MM.1S (cell line): ENCODE measurements at regions not wholly inside any gene's neighbourhood (a gene's known extent, or its start where the extent isn't known, plus 50 kb on each side); places are given as distances from the start of the nearest gene placed in this dataset.

Experiments
- DNase-seq: peaks from one replicate; pipeline ENCODE4 v3.0.0-alpha.2; 2015
- H2AFZ ChIP-seq: fragments of 300-600 bp; sonication (generic); 2 replicates; pipeline ENCODE4 v1.6.0; 2016; ENCODE audit warnings: antibody characterized with exemption, low read length
- H3F3A ChIP-seq: fragments of 300-600 bp; sonication (generic); 2 replicates; pipeline ENCODE4 v1.6.1; 2016; ENCODE audit warnings: mild to moderate bottlenecking, antibody characterized with exemption, low read length, moderate library complexity, mixed read lengths; ENCODE audit not compliant: insufficient read depth
- H3K27ac ChIP-seq: fragments of 300-600 bp; sonication (generic); 2 replicates; pipeline ENCODE4 v1.5.1; 2016; ENCODE audit warnings: mild to moderate bottlenecking, low read length
- H3K27me3 ChIP-seq: fragments of 300-600 bp; sonication (generic); replicated peaks from 2 replicates; pipeline ENCODE4 v1.6.0; 2016; ENCODE audit warnings: low read length; ENCODE audit not compliant: insufficient read depth
- H3K36me3 ChIP-seq: fragments of 300-600 bp; sonication (generic); replicated peaks from 2 replicates; pipeline ENCODE4 v1.6.1; 2016; ENCODE audit warnings: mild to moderate bottlenecking, low read length, mixed read lengths; ENCODE audit not compliant: insufficient read depth
- H3K4me1 ChIP-seq: fragments of 300-600 bp; sonication (generic); 2 replicates; pipeline ENCODE4 v1.6.1; 2016; ENCODE audit warnings: low read length, mixed read lengths
- H3K4me2 ChIP-seq: fragments of 300-600 bp; sonication (generic); 2 replicates; pipeline ENCODE4 v1.6.0; 2016; ENCODE audit warnings: low read depth, low read length
- H3K4me3 ChIP-seq: fragments of 300-600 bp; sonication (generic); 2 replicates; pipeline ENCODE4 v1.5.1; 2016; ENCODE audit warnings: low read length, mixed read lengths
- H3K79me2 ChIP-seq: fragments of 300-600 bp; sonication (generic); 2 replicates; pipeline ENCODE4 v1.6.1; 2016; ENCODE audit warnings: mixed run types, low read length, mixed read lengths
- H3K9ac ChIP-seq: fragments of 300-600 bp; sonication (generic); 2 replicates; pipeline ENCODE4 v1.6.1; 2016; ENCODE audit warnings: low read length, mixed read lengths
- H3K9me2 ChIP-seq: fragments of 300-600 bp; sonication (generic); replicated peaks from 2 replicates; pipeline ENCODE4 v1.6.1; 2016; ENCODE audit warnings: mild to moderate bottlenecking, low read length, mixed read lengths; ENCODE audit not compliant: insufficient read depth
- H3K9me3 ChIP-seq: fragments of 300-600 bp; sonication (generic); replicated peaks from 2 replicates; pipeline ENCODE4 v1.6.1; 2016; ENCODE audit warnings: mild to moderate bottlenecking, low read length, mixed read lengths; ENCODE audit not compliant: insufficient read depth
- H4K20me1 ChIP-seq: fragments of 300-600 bp; sonication (generic); 2 replicates; pipeline ENCODE4 v1.6.1; 2016; ENCODE audit warnings: mild to moderate bottlenecking, low read length, moderate library complexity, mixed read lengths; ENCODE audit not compliant: insufficient read depth
- EZH2 ChIP-seq: fragments of 300-600 bp; sonication (generic); optimal IDR thresholded peaks from 2 replicates; pipeline ENCODE3; 2017; ENCODE audit warnings: low read depth, mild to moderate bottlenecking, antibody characterized with exemption, low read length, mixed read lengths
- EZH2phosphoT487 ChIP-seq: fragments of 300-600 bp; sonication (generic); IDR thresholded peaks from 2 replicates; pipeline ENCODE4 v1.6.1; 2018; ENCODE audit warnings: antibody characterized with exemption, low read length
- TF ChIP-seq, protein P1 (sequence below): fragments of 300-600 bp; sonication (generic); IDR thresholded peaks from 2 replicates; pipeline ENCODE4 v1.5.1; 2016; ENCODE audit warnings: antibody characterized with exemption, low read length, mixed read lengths

DNA sequence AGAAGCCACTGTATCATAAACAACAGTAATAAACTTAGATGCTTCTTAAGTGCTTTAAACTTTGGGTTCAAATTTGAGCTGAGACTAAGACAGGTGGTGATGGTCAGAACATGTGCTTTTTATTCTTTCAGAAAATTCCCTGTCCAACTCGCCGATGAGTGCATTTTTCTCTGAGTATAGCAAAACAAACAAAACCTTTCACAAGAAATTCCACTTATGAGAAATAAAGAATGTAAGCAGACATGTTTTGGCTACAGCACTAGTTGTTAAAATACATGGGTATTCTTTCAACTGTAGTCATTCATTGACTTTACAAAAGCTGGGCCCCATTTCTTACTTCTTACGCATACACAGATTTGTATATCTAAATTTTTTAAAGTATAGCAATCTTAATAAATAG is 125.6 kb downstream of the SPRY2 start:
- Histone ChIP-seq H3K27me3 (no peaks in the 10 kb centered on the region), H3K4me3 (no peak overlapping the region), H3K27ac (no peak overlapping the region), H3F3A (no peaks in the 10 kb centered on the region), H3K36me3 (no peaks in the 10 kb centered on the region), H3K9ac (no peak overlapping the region), H3K4me2 (no peak overlapping the region), H2AFZ (no peak overlapping the region), H3K9me3 (no peaks in the 10 kb centered on the region), H4K20me1 (0 out of 2 replicates have a peak, but pooled peaks cover 3% of the 10 kb centered on the region), H3K79me2 (no peaks in the 10 kb centered on the region), H3K9me2 (no peaks in the 10 kb centered on the region), H3K4me1 (no peaks in the 10 kb centered on the region)
- DNase-seq: no peak
- TF ChIP-seq, protein P1, sequence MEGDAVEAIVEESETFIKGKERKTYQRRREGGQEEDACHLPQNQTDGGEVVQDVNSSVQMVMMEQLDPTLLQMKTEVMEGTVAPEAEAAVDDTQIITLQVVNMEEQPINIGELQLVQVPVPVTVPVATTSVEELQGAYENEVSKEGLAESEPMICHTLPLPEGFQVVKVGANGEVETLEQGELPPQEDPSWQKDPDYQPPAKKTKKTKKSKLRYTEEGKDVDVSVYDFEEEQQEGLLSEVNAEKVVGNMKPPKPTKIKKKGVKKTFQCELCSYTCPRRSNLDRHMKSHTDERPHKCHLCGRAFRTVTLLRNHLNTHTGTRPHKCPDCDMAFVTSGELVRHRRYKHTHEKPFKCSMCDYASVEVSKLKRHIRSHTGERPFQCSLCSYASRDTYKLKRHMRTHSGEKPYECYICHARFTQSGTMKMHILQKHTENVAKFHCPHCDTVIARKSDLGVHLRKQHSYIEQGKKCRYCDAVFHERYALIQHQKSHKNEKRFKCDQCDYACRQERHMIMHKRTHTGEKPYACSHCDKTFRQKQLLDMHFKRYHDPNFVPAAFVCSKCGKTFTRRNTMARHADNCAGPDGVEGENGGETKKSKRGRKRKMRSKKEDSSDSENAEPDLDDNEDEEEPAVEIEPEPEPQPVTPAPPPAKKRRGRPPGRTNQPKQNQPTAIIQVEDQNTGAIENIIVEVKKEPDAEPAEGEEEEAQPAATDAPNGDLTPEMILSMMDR: no peak
- TF ChIP-seq EZH2 (no peak), EZH2phosphoT487 (no peak)

GRCh38 chr13:80214521-80214991 is 126.4 kb downstream of the SPRY2 start:
- no peaks in the 10 kb centered on the region for H3K9me3 ChIP-seq
- no peak overlapping the region for H3K4me3 ChIP-seq
- no peak overlapping the region for H2AFZ ChIP-seq
- no peak for DNase-seq
- no peaks in the 10 kb centered on the region for H3K36me3 ChIP-seq
- no peak overlapping the region for H3K4me2 ChIP-seq
- no peaks in the 10 kb centered on the region for H3K27me3 ChIP-seq
- no peaks in the 10 kb centered on the region for H3K4me1 ChIP-seq
- H3K79me2 ChIP-seq: no peaks in the 10 kb centered on the region
- 0 out of 2 replicates have a peak, but pooled peaks cover 3% of the 10 kb centered on the region for H4K20me1 ChIP-seq
- TF ChIP-seq, protein P1: no peak
- no peak for TF ChIP-seq EZH2
- no peak for TF ChIP-seq EZH2phosphoT487
- H3F3A ChIP-seq: no peaks in the 10 kb centered on the region
- H3K9ac ChIP-seq: no peak overlapping the region
- no peaks in the 10 kb centered on the region for H3K9me2 ChIP-seq
- H3K27ac ChIP-seq: no peak overlapping the region

DNA sequence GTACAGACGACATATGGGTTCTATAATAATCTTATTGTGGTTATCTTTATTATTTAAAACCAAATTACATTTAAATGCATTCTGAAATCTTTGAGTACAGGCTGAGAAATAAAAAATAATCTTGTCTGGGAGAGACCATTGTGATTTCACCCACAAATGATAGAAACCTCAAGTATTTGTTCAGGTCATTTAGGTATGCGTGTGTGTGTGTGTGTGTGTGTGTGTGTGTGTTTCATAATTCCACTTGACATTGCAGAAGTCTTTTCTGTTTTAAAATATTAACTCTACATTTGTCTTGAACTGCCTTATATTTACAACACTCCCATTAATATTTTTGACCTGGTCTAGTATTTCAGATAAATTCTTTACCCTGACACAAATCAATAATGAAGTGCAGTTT is 126.9 kb downstream of the SPRY2 start:
- H3K27ac ChIP-seq: no peak overlapping the region
- H3F3A ChIP-seq: no peaks in the 10 kb centered on the region
- no peaks in the 10 kb centered on the region for H3K27me3 ChIP-seq
- DNase-seq: no peak
- H3K36me3 ChIP-seq: no peaks in the 10 kb centered on the region
- H2AFZ ChIP-seq: no peak overlapping the region
- no peak overlapping the region for H3K4me2 ChIP-seq
- no peaks in the 10 kb centered on the region for H3K4me1 ChIP-seq
- 0 out of 2 replicates have a peak, but pooled peaks cover 3% of the 10 kb centered on the region for H4K20me1 ChIP-seq
- no peaks in the 10 kb centered on the region for H3K79me2 ChIP-seq
- no peaks in the 10 kb centered on the region for H3K9me2 ChIP-seq
- H3K9me3 ChIP-seq: no peaks in the 10 kb centered on the region
- no peak overlapping the region for H3K4me3 ChIP-seq
- no peak for TF ChIP-seq EZH2
- TF ChIP-seq, protein P1: no peak
- TF ChIP-seq EZH2phosphoT487: no peak
- no peak overlapping the region for H3K9ac ChIP-seq
